Mesendoderm (in vitro differentiated cells): ENCODE measurements at regions not wholly inside any gene's neighbourhood (a gene's known extent, or its start where the extent isn't known, plus 50 kb on each side); places are given as distances from the start of the nearest gene placed in this dataset.

ENCODE experiments used
- DNase-seq: peaks from one replicate; pipeline ENCODE4 v3.0.0; 2013
- H2AK5ac ChIP-seq: 2 replicates; pipeline ENCODE4 v1.6.1; 2013; ENCODE audit warnings: low read length, inconsistent platforms
- H2BK120ac ChIP-seq: 2 replicates; pipeline ENCODE4 v1.6.1; 2013; ENCODE audit warnings: low read depth, mild to moderate bottlenecking, low read length, moderate library complexity, mixed read lengths
- H2BK15ac ChIP-seq: replicated peaks from 2 replicates; pipeline ENCODE4 v1.6.1; 2013; ENCODE audit warnings: low read depth, mild to moderate bottlenecking, moderate library complexity
- H2BK5ac ChIP-seq: 2 replicates; pipeline ENCODE4 v1.6.1; 2013; ENCODE audit warnings: low read length, inconsistent platforms
- H3K18ac ChIP-seq: 2 replicates; pipeline ENCODE4 v1.6.1; 2013; ENCODE audit warnings: mild to moderate bottlenecking, low read length, mixed read lengths
- H3K23ac ChIP-seq: one replicate; pipeline ENCODE4 v1.6.1; 2013; ENCODE audit warnings: low read length
- H3K27ac ChIP-seq: 2 replicates; pipeline ENCODE4 v1.5.1; 2013; ENCODE audit warnings: low read depth, mild to moderate bottlenecking, inconsistent platforms, low read length, moderate library complexity
- H3K27me3 ChIP-seq: 2 replicates; pipeline ENCODE4 v1.6.1; 2013; ENCODE audit warnings: low read length, control low read depth, mild to moderate bottlenecking, inconsistent platforms; ENCODE audit not compliant: insufficient read depth, poor library complexity
- H3K36me3 ChIP-seq: 2 replicates; pipeline ENCODE4 v1.6.1; 2013; ENCODE audit warnings: low read length, inconsistent platforms; ENCODE audit not compliant: control insufficient read depth, insufficient read depth
- H3K4ac ChIP-seq: one replicate; pipeline ENCODE4 v1.6.1; 2013; ENCODE audit warnings: low read depth, mild to moderate bottlenecking, low read length, moderate library complexity
- H3K4me1 ChIP-seq: 2 replicates; pipeline ENCODE4 v1.6.1; 2013; ENCODE audit warnings: low read depth, low read length, inconsistent platforms; ENCODE audit not compliant: control insufficient read depth
- H3K4me2 ChIP-seq: 2 replicates; pipeline ENCODE4 v1.6.1; 2013; ENCODE audit warnings: low read length
- H3K4me3 ChIP-seq: 2 replicates; pipeline ENCODE4 v1.5.1; 2013; ENCODE audit warnings: mild to moderate bottlenecking, low read length
- H3K56ac ChIP-seq: one replicate; pipeline ENCODE4 v1.6.1; 2013; ENCODE audit warnings: low read length
- H3K79me1 ChIP-seq: 2 replicates; pipeline ENCODE4 v1.6.1; 2013; ENCODE audit warnings: low read length, inconsistent platforms
- H3K79me2 ChIP-seq: 2 replicates; pipeline ENCODE4 v1.6.1; 2013; ENCODE audit warnings: mild to moderate bottlenecking, low read length; ENCODE audit not compliant: control insufficient read depth, insufficient read depth
- H3K9ac ChIP-seq: 2 replicates; pipeline ENCODE4 v1.6.1; 2013; ENCODE audit warnings: low read length, inconsistent platforms
- H4K5ac ChIP-seq: one replicate; pipeline ENCODE4 v1.6.1; 2013; ENCODE audit warnings: low read length
- H4K8ac ChIP-seq: one replicate; pipeline ENCODE4 v1.6.1; 2013; ENCODE audit warnings: low read depth, mild to moderate bottlenecking, control low read depth, low read length, moderate library complexity
- WGBS: extraction: QIAGEN DNeasy Blood & Tissue Kit; methylation state at CpG from one replicate; pipeline ENCODE4 v1.1.7; 2013; ENCODE audit warnings: low lambda C conversion rate, missing lambda C conversion rate; ENCODE audit not compliant: insufficient coverage; ENCODE audit errors: extremely low coverage; 5-methylcytosine and 5-hydroxymethylcytosine counted together

DNA sequence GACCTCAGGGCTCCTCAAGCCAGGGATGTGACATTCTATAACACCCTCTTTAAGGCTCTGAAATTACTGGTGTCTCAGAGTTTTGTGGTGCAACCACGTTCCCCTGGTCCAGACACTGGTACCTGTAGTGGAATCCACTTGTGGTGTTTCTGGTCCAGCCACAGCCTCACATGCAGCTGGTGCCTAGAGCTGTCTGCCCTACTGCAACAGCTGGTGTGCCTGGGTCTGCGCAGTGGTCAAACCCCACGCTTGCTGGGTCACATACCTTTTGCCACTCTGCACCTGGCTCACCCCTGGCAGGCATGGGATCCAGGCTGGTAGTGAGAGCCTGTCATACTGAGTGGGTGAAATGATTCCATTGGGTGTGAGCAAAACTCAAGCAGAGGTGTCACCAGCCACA is 1230.2 kb upstream of the EYS start:
- no CpG with 5 or more reads among the region's 3 CpGs for WGBS
- no peak overlapping the region for H3K4me3 ChIP-seq

DNA sequence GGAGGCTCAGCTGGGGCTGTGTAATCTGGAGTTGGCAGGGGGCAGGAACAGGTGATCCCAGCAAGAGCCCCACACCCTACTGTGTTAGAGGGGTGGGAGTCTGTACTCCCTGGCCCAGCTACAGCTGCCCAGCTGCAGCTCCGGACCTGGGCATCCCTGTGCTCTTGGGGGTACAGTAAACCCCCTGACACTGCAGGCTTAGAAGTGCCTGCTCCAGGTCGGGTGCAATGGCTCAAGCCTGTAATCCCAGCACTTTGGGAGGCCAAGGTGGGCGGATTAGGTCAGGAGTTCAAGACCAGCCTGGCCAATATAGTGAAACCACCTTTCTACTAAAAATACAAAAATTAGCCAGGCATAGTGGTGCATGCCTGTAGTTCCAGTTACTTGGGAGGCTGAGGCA is 1228.6 kb upstream of the EYS start:
- DNase-seq, result no peak
- no CpG with 5 or more reads among the region's 3 CpGs for WGBS

More for the DNA sequence above, 1230.2 kb upstream of the EYS start:
- no peak for DNase-seq
- Histone ChIP-seq H3K79me1 (no peaks in the 10 kb centered on the region), H3K23ac (no peak overlapping the region), H3K18ac (no peak overlapping the region), H4K8ac (no peak overlapping the region), H3K79me2 (no peaks in the 10 kb centered on the region), H3K56ac (no peak overlapping the region), H3K9ac (no peak overlapping the region), H3K27ac (no peak overlapping the region), H3K4me1 (no peaks in the 10 kb centered on the region), H3K27me3 (no peaks in the 10 kb centered on the region), H3K36me3 (no peaks in the 10 kb centered on the region), H2BK15ac (no peak overlapping the region), H3K4me2 (no peak overlapping the region), H2BK120ac (no peak overlapping the region), H3K4ac (no peak overlapping the region), H4K5ac (no peak overlapping the region), H2AK5ac (no peak overlapping the region), H2BK5ac (no peak overlapping the region)

DNA sequence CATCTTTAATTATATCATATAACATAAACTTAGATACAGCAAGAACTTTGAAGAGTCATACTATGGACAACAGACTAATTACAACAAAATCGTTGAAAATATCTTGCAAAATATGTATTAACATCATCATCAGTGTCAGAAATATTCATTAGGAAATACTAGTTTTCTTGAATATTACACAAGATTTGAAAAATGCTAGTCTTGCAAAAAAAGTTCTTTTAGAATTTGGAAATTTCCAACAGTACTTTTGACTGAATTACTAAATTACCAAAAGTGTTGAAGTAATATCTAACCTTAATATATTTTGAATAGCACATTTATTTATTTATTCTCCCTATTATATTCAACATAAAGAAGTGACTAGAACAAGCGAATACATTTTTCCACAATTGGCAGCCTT is 1224.8 kb upstream of the EYS start:
- Histone ChIP-seq H3K36me3 (no peaks in the 10 kb centered on the region), H3K4me2 (no peak overlapping the region), H3K56ac (no peak overlapping the region), H2BK15ac (no peak overlapping the region), H3K23ac (no peak overlapping the region), H4K8ac (no peak overlapping the region), H3K9ac (no peak overlapping the region), H3K4ac (no peak overlapping the region), H3K4me1 (no peaks in the 10 kb centered on the region), H3K79me1 (no peaks in the 10 kb centered on the region), H3K4me3 (no peak overlapping the region), H2AK5ac (no peak overlapping the region), H2BK120ac (no peak overlapping the region), H3K27ac (no peak overlapping the region), H3K79me2 (no peaks in the 10 kb centered on the region), H2BK5ac (no peak overlapping the region), H3K18ac (no peak overlapping the region), H3K27me3 (no peaks in the 10 kb centered on the region), H4K5ac (no peak overlapping the region)
- no CpG with 5 or more reads among the region's 2 CpGs for WGBS
- no peak for DNase-seq

More for the DNA sequence above, 1228.6 kb upstream of the EYS start:
- Histone ChIP-seq H4K8ac (no peak overlapping the region), H3K27ac (no peak overlapping the region), H3K23ac (no peak overlapping the region), H3K4ac (no peak overlapping the region), H3K4me3 (no peak overlapping the region), H3K18ac (no peak overlapping the region), H3K79me2 (no peaks in the 10 kb centered on the region), H3K36me3 (no peaks in the 10 kb centered on the region), H2BK15ac (no peak overlapping the region), H2BK5ac (no peak overlapping the region), H3K79me1 (no peaks in the 10 kb centered on the region), H2BK120ac (no peak overlapping the region), H3K4me1 (no peaks in the 10 kb centered on the region), H4K5ac (no peak overlapping the region), H3K4me2 (no peak overlapping the region), H2AK5ac (no peak overlapping the region), H3K56ac (no peak overlapping the region), H3K9ac (no peak overlapping the region), H3K27me3 (no peaks in the 10 kb centered on the region)

DNA sequence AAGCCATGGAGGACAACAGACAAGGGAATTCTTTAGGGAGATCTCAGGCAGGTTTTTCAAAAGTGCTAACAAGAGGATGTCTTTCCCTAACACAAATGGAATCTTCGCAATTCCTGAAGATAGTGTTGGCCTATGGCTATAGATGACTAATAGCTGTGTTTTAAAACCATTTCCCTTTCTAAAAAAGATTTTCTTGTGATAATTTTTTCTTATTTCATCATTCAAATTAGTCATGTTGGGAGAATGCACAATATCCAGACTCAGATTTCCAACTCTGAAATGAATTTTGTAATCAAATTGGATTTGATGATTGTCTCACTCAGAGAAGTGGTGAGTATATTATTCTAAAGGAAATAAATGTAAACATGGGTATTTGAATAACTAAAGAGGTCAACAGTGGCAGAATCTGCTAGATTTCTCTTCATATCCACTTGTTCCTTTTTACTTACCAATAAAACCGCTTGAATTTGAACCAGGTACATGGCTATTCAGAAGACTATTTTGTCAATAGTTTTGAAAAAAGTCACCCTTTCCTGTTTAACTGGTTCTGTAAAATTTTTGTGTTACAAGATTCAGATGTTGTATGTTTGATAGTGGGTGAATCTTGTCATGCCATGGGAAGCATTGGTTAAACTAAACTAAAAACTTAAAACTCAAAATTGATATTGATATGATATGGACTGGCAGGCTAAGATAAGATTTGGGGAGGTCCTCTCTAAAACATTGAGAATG is 1223.7 kb upstream of the EYS start:
- Histone ChIP-seq H3K56ac (no peak overlapping the region), H2AK5ac (no peak overlapping the region), H3K79me2 (no peaks in the 10 kb centered on the region), H3K4me3 (no peak overlapping the region), H2BK5ac (no peak overlapping the region), H3K79me1 (no peaks in the 10 kb centered on the region), H2BK15ac (no peak overlapping the region), H3K36me3 (no peaks in the 10 kb centered on the region), H3K4me1 (no peaks in the 10 kb centered on the region), H3K4ac (no peak overlapping the region), H4K8ac (no peak overlapping the region), H4K5ac (no peak overlapping the region), H3K9ac (no peak overlapping the region), H2BK120ac (no peak overlapping the region), H3K27ac (no peak overlapping the region), H3K27me3 (no peaks in the 10 kb centered on the region), H3K18ac (no peak overlapping the region), H3K23ac (no peak overlapping the region), H3K4me2 (no peak overlapping the region)
- WGBS, result no CpG with 5 or more reads among the region's 2 CpGs
- DNase-seq, result no peak

DNA sequence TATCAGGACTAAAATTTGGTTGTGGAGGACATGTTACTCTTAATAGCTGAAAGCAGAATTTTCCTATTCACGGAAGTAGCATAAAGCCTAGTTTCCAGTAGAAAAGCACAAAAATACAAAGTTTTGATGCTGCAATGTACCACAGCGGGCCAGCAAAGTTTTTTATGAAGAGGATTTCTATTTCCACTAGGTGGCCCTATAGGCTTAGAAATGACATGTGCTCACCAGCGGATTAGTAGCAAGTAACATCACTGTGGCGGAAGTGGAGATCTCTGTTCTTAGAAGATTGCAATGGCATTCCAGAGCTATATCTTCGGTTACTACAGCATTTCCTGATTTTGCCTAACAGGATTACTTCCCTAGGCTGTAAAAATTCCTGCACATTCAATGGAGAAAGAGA is 1219.0 kb upstream of the EYS start:
- no peak overlapping the region for H3K56ac ChIP-seq
- no CpG with 5 or more reads among the region's 5 CpGs for WGBS
- no peak overlapping the region for H3K4me3 ChIP-seq
- no peaks in the 10 kb centered on the region for H3K4me1 ChIP-seq
- no peak overlapping the region for H2BK120ac ChIP-seq
- no peak overlapping the region for H4K5ac ChIP-seq
- H3K27me3 ChIP-seq, result no peaks in the 10 kb centered on the region
- H3K23ac ChIP-seq, result no peak overlapping the region
- H3K18ac ChIP-seq, result no peak overlapping the region
- no peak overlapping the region for H3K27ac ChIP-seq
- no peaks in the 10 kb centered on the region for H3K79me2 ChIP-seq
- H3K79me1 ChIP-seq, result no peaks in the 10 kb centered on the region
- no peak overlapping the region for H3K4me2 ChIP-seq
- H2BK5ac ChIP-seq, result no peak overlapping the region
- no peak overlapping the region for H3K9ac ChIP-seq
- H2AK5ac ChIP-seq, result no peak overlapping the region
- no peak overlapping the region for H4K8ac ChIP-seq
- no peaks in the 10 kb centered on the region for H3K36me3 ChIP-seq
- H2BK15ac ChIP-seq, result no peak overlapping the region
- no peak overlapping the region for H3K4ac ChIP-seq
- DNase-seq, result peak; percentile 46

DNA sequence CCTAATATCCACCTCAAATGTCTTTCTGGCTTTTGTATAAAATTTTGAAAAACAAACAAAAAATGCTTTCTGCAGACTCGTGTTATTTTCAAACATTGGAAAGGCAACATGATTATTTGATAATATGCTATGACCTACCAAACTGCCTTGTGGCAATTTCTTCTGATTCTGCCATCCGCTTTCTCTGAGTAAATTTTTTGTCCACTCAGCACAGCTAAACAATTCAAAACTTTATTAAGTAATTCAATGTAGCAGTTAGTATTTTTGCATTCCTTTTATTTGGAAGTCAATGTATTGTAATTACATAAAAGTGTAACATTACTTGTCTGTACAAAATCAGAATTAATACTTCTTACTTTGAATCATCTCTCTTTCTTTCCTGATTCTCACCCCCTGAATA is 1206.6 kb upstream of the EYS start:
- Histone ChIP-seq H3K36me3 (no peaks in the 10 kb centered on the region), H3K18ac (no peak overlapping the region), H3K27me3 (no peaks in the 10 kb centered on the region), H2BK5ac (no peak overlapping the region), H3K23ac (no peak overlapping the region), H2BK15ac (no peak overlapping the region), H4K8ac (no peak overlapping the region), H3K27ac (no peak overlapping the region), H3K79me1 (no peaks in the 10 kb centered on the region), H3K9ac (no peak overlapping the region), H2AK5ac (no peak overlapping the region), H3K4me1 (no peaks in the 10 kb centered on the region), H3K4me3 (no peak overlapping the region), H2BK120ac (no peak overlapping the region), H3K79me2 (no peaks in the 10 kb centered on the region), H3K4ac (no peak overlapping the region), H3K56ac (no peak overlapping the region), H3K4me2 (no peak overlapping the region), H4K5ac (no peak overlapping the region)
- WGBS, result no CpG with 5 or more reads among the region's 2 CpGs
- DNase-seq, result no peak
